Epithelial cell of proximal tubule (primary cell): ENCODE measurements at regions not wholly inside any gene's neighbourhood (a gene's known extent, or its start where the extent isn't known, plus 50 kb on each side); places are given as distances from the start of the nearest gene placed in this dataset.

Experiments
- DNase-seq: peaks from one replicate; pipeline ENCODE4 v3.0.0-alpha.2; 2011; ENCODE audit warnings: low read depth
- H3K4me3 ChIP-seq: 2 replicates; pipeline ENCODE4 v1.5.1; 2011; ENCODE audit warnings: low read depth, mild to moderate bottlenecking, low read length
- TF ChIP-seq, protein P1 (sequence below): conservative IDR thresholded peaks from 2 replicates; pipeline ENCODE4 v1.5.1; 2012; ENCODE audit warnings: low read depth, mild to moderate bottlenecking, low read length

- no peak for DNase-seq
- TF ChIP-seq, protein P1, sequence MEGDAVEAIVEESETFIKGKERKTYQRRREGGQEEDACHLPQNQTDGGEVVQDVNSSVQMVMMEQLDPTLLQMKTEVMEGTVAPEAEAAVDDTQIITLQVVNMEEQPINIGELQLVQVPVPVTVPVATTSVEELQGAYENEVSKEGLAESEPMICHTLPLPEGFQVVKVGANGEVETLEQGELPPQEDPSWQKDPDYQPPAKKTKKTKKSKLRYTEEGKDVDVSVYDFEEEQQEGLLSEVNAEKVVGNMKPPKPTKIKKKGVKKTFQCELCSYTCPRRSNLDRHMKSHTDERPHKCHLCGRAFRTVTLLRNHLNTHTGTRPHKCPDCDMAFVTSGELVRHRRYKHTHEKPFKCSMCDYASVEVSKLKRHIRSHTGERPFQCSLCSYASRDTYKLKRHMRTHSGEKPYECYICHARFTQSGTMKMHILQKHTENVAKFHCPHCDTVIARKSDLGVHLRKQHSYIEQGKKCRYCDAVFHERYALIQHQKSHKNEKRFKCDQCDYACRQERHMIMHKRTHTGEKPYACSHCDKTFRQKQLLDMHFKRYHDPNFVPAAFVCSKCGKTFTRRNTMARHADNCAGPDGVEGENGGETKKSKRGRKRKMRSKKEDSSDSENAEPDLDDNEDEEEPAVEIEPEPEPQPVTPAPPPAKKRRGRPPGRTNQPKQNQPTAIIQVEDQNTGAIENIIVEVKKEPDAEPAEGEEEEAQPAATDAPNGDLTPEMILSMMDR = no peak
- H3K4me3 ChIP-seq = no peak overlapping the region
These were observed 398.1 kb upstream of the IRX1 start for GRCh38 chr5:3197304-3198073.

- no peak for DNase-seq
- TF ChIP-seq, protein P1 = no peak
These were observed 399.6 kb upstream of the IRX1 start for GRCh38 chr5:3195994-3196393.

GRCh38 chr5:3194684-3195083 is 400.9 kb upstream of the IRX1 start:
- no peak overlapping the region for H3K4me3 ChIP-seq
- DNase-seq = no peak
- TF ChIP-seq, protein P1 = no peak

More at GRCh38 chr5:3195994-3196393, 399.6 kb upstream of the IRX1 start:
- no peak overlapping the region for H3K4me3 ChIP-seq

GRCh38 chr5:3194271-3194670 is 401.4 kb upstream of the IRX1 start:
- TF ChIP-seq, protein P1 = no peak
- DNase-seq = no peak
- no peak overlapping the region for H3K4me3 ChIP-seq

DNA sequence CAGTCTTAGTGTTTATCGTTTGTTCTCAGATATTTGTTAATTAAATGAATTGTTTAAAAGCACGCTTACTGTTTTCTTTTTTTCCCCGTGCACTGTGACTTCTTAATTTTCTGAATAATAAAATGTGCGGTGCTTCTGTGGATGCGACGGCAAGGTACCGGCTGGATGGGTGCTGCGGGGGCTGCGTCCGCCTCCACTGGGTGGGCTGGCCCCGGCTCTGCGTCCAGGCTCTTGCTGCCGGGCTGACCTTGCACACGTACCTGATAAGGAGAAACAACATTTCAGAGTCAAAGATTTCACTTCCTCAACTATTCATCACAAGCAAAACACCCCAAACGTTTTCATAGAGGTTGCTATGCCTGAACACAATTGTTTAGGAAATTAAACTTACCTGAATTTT is 404.0 kb upstream of the IRX1 start:
- TF ChIP-seq, protein P1 = no peak
- no peak for DNase-seq

GRCh38 chr5:3190930-3191329 is 404.7 kb upstream of the IRX1 start:
- DNase-seq = no peak
- TF ChIP-seq, protein P1 = no peak
- no peak overlapping the region for H3K4me3 ChIP-seq

More for the DNA sequence above, 404.0 kb upstream of the IRX1 start:
- H3K4me3 ChIP-seq = no peak overlapping the region

DNA sequence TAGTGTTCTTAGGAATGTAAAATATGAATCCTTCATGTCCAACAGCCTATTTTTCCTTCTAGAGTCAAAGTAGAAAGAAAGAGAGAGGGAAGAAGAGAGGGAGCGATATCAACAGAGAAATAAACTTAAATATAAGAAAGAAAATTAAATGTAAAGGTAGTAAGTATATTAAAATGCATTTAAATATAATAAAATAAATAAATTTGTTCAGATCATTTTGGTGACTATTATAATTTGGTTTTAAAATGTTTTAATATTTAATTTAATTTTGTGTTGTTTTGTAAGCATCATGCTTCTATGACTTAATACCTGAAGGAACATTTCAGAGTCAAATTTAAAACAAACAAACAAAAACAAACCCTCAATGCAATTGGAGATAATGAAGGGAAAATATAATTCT is 405.2 kb upstream of the IRX1 start:
- H3K4me3 ChIP-seq = no peak overlapping the region
- TF ChIP-seq, protein P1 = no peak
- DNase-seq = no peak
